ENCODE measurements at regions not wholly inside any gene's neighbourhood (a gene's known extent, or its start where the extent isn't known, plus 50 kb on each side); places are given as distances from the start of the nearest gene placed in this dataset.

DNA sequence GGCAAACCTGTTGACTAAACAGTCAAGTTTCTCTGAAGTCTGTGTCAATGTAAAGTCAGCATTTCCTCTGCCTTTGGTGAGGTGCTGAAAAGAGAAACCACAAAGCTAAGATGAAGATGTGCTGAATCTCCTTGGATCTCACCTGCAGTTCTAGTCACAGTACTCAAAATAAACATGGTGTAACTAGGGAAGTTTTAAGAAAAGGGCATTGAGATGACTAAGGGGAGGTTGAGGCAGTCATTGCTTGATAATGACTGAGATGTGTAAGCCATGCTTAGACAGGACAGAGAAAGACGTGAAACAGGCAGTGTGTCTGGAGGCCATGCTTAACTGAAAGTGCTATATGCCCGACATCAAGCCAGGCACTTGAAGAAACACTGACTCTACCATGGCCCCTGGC lies 1010.0 kb upstream of the CELF4 start:
- DNase-seq = no peak
- Histone ChIP-seq H3K4me3 (ENCODE audit: insufficient read depth, low read depth, low read length) (no peak overlapping the region), H3K36me3 (replicated peaks; ENCODE audit: control insufficient read depth, insufficient read depth, low read length) (no peaks in the 10 kb centered on the region), H3K27me3 (ENCODE audit: control insufficient read depth, insufficient read depth, low read length) (no peaks in the 10 kb centered on the region)

DNA sequence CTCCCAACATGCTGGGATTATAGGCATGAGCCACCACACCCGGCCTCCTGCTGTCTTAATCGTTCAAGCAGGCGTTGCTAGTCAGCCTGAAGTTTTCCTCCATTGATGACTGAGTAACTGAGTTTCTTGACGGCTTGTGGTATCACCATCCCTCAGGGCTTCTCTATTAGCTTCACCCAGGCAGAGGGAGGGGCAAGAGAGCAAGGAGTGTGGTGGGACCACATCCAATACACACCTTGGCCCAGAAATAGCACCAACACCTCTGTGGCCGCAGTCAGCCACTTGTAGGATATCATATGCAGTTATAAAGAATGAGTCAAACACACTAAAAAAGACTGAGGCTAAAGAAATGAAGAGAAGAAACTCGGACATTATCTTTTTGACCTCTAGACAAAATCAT lies 1009.4 kb upstream of the CELF4 start:
- no peak for DNase-seq
- H3K36me3 ChIP-seq (replicated peaks; ENCODE audit: control insufficient read depth, insufficient read depth, low read length) = no peaks in the 10 kb centered on the region

GRCh38 chr18:38572554-38573111 lies 1007.0 kb upstream of the CELF4 start:
- no peak overlapping the region for H3K4me3 ChIP-seq (ENCODE audit: insufficient read depth, low read depth, low read length)
- no peaks in the 10 kb centered on the region for H3K27me3 ChIP-seq (ENCODE audit: control insufficient read depth, insufficient read depth, low read length)
- H3K36me3 ChIP-seq (replicated peaks; ENCODE audit: control insufficient read depth, insufficient read depth, low read length) = no peaks in the 10 kb centered on the region
- no peak for DNase-seq

More for the DNA sequence above, 1009.4 kb upstream of the CELF4 start:
- Histone ChIP-seq H3K27me3 (ENCODE audit: control insufficient read depth, insufficient read depth, low read length) (no peaks in the 10 kb centered on the region), H3K4me3 (ENCODE audit: insufficient read depth, low read depth, low read length) (no peak overlapping the region)

DNA sequence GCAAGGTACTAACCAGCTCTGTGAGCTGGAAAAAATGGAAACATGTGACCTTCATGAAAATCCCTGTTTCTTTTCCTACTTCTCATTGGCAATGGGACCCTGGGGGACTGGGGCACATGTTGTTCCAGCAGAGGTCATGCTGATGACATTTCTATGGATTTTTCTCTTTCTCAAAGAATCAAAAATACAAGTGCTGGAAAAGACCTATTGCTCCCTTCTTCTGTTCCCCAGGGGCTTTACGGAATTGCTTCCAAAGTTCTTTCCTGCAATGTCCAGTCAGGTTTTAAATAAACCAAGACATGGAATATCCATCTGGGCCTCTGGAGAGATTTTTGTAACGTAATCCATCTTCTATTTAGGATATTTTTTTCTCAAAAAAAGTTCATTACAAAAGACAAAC lies 1006.1 kb upstream of the CELF4 start:
- Histone ChIP-seq H3K36me3 (replicated peaks; ENCODE audit: control insufficient read depth, insufficient read depth, low read length) (no peaks in the 10 kb centered on the region), H3K4me3 (ENCODE audit: insufficient read depth, low read depth, low read length) (no peak overlapping the region), H3K27me3 (ENCODE audit: control insufficient read depth, insufficient read depth, low read length) (no peaks in the 10 kb centered on the region)
- no peak for DNase-seq

- no peak for DNase-seq
- Histone ChIP-seq H3K27me3 (ENCODE audit: control insufficient read depth, insufficient read depth, low read length) (no peaks in the 10 kb centered on the region), H3K36me3 (replicated peaks; ENCODE audit: control insufficient read depth, insufficient read depth, low read length) (no peaks in the 10 kb centered on the region), H3K4me3 (ENCODE audit: insufficient read depth, low read depth, low read length) (no peak overlapping the region)
Observed at GRCh38 chr18:38565513-38565912, 999.9 kb upstream of the CELF4 start.

DNA sequence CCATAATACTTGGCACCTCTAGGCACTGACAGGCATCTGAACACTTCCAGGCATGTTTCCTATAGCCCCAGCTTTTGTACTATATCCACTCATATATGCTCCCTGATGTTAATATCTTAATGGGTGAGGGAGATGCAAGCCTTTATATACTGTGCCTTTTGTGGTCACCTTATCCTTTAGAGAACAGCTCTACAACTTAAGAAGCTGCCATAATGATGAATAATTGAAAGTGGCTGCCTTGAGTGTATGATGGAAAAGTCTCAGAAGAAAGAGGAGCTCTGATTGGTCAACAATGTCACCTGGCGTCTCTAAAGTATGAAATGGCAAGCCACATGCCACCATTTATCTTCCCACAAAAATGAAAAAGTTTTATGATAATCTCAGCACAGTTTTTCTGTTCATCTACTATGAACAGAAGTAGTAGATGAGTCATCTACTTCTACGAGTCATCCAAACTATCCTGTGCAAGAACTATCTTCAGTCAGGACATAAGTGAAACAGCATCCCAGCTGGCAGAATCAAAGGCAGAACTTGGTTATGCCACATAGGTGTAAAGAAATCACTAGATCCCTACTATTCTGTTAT lies 997.9 kb upstream of the CELF4 start:
- no peaks in the 10 kb centered on the region for H3K27me3 ChIP-seq (ENCODE audit: control insufficient read depth, insufficient read depth, low read length)
- H3K36me3 ChIP-seq (replicated peaks; ENCODE audit: control insufficient read depth, insufficient read depth, low read length) = no peaks in the 10 kb centered on the region
- H3K4me3 ChIP-seq (ENCODE audit: insufficient read depth, low read depth, low read length) = no peak overlapping the region
- DNase-seq = no peak

GRCh38 chr18:38557006-38557405 lies 991.4 kb upstream of the CELF4 start:
- no peak overlapping the region for H3K4me3 ChIP-seq (ENCODE audit: insufficient read depth, low read depth, low read length)
- no peaks in the 10 kb centered on the region for H3K36me3 ChIP-seq (replicated peaks; ENCODE audit: control insufficient read depth, insufficient read depth, low read length)
- no peak for DNase-seq
- H3K27me3 ChIP-seq (ENCODE audit: control insufficient read depth, insufficient read depth, low read length) = no peaks in the 10 kb centered on the region

- Histone ChIP-seq H3K36me3 (replicated peaks; ENCODE audit: control insufficient read depth, insufficient read depth, low read length) (no peaks in the 10 kb centered on the region), H3K4me3 (ENCODE audit: insufficient read depth, low read depth, low read length) (no peak overlapping the region), H3K27me3 (ENCODE audit: control insufficient read depth, insufficient read depth, low read length) (no peaks in the 10 kb centered on the region)
- DNase-seq = peak; percentile 8
Observed at GRCh38 chr18:38552732-38553321, 987.2 kb upstream of the CELF4 start.

- Histone ChIP-seq H3K4me3 (ENCODE audit: insufficient read depth, low read depth, low read length) (no peak overlapping the region), H3K27me3 (ENCODE audit: control insufficient read depth, insufficient read depth, low read length) (no peaks in the 10 kb centered on the region), H3K36me3 (replicated peaks; ENCODE audit: control insufficient read depth, insufficient read depth, low read length) (no peaks in the 10 kb centered on the region)
- no peak for DNase-seq
Observed at GRCh38 chr18:38551881-38552280, 986.3 kb upstream of the CELF4 start.

DNA sequence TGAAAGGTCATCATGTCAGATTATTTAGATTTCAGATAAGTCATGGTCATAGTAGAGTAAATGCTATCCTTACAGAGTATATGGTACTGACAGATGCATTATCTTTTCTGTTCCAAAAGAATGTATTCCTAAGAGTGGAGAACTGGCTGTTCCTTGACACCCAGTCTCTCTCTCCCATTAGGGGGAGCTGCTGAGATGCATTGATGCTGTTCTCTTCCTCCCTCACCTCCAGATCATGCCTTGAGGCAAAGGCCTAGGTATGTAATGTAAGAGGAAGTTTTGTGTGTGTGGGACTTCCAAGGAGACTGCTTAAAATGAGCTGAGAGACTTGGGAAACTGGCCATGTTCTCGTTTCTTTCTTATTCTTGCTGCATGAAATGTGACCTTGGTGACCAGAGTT lies 979.5 kb upstream of the CELF4 start:
- no peaks in the 10 kb centered on the region for H3K36me3 ChIP-seq (replicated peaks; ENCODE audit: control insufficient read depth, insufficient read depth, low read length)
- DNase-seq = peak; percentile 24
- no peak overlapping the region for H3K4me3 ChIP-seq (ENCODE audit: insufficient read depth, low read depth, low read length)
- H3K27me3 ChIP-seq (ENCODE audit: control insufficient read depth, insufficient read depth, low read length) = no peaks in the 10 kb centered on the region

DNA sequence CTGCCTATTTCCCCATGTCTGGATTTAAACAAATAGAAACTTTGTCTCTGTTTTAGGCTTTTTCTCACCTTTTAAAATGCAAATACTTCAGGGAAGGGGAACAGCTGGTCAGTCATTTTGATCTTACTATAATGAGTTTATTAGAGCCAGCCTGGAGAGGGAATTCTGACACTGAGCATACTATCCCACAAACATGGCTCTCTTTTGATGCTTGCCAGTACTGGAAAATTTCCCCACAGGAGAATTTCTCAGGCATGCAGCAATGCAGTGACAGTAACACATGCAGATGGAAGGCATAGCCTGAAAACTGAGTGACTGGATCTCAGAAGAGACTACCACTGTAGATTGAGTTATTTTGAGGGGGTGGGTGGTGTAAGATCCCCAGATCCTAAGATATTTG lies 974.3 kb upstream of the CELF4 start:
- Histone ChIP-seq H3K4me3 (ENCODE audit: insufficient read depth, low read depth, low read length) (no peak overlapping the region), H3K27me3 (ENCODE audit: control insufficient read depth, insufficient read depth, low read length) (no peaks in the 10 kb centered on the region), H3K36me3 (replicated peaks; ENCODE audit: control insufficient read depth, insufficient read depth, low read length) (no peaks in the 10 kb centered on the region)
- DNase-seq = no peak

DNA sequence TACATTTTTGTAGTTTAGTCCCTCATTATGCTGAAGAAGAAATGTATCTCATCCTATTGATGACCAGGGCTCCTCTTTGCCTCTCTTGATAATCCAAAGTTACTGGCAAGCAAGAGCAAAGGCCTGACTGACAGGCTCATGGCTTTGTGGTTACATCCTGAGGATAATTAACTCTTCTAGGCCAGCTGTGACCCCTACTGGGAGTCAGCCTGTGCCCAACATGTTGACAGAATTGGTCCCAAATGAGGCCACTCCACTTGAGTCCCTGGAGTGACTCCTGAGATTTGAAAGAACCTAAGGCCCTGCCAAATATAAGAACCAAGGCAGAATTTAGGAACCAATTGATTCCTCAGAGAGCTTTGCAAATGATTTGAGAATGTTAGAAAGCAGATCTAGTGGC lies 973.8 kb upstream of the CELF4 start:
- no peaks in the 10 kb centered on the region for H3K27me3 ChIP-seq (ENCODE audit: control insufficient read depth, insufficient read depth, low read length)
- H3K36me3 ChIP-seq (replicated peaks; ENCODE audit: control insufficient read depth, insufficient read depth, low read length) = no peaks in the 10 kb centered on the region
- H3K4me3 ChIP-seq (ENCODE audit: insufficient read depth, low read depth, low read length) = no peak overlapping the region
- DNase-seq = no peak

DNA sequence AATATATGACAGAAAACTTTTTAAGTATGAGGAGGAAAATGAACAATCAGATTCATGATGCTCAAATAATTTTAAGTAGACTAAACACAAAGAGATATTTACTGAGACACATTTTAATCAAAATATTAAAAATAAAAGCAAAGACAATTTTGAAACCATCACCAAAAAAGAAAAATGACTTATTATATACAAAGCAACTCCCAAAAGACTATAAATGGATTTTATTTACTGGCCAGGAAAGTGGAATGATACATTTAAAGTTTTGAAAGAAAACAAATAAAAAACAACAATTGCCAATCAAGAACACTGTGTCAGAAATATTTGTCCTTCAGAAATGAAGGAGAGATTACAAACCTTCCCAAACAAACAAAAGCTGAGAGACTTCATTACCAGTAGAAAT lies 968.5 kb upstream of the CELF4 start:
- Histone ChIP-seq H3K4me3 (ENCODE audit: insufficient read depth, low read depth, low read length) (no peak overlapping the region), H3K27me3 (ENCODE audit: control insufficient read depth, insufficient read depth, low read length) (no peaks in the 10 kb centered on the region), H3K36me3 (replicated peaks; ENCODE audit: control insufficient read depth, insufficient read depth, low read length) (no peaks in the 10 kb centered on the region)
- DNase-seq = no peak

DNA sequence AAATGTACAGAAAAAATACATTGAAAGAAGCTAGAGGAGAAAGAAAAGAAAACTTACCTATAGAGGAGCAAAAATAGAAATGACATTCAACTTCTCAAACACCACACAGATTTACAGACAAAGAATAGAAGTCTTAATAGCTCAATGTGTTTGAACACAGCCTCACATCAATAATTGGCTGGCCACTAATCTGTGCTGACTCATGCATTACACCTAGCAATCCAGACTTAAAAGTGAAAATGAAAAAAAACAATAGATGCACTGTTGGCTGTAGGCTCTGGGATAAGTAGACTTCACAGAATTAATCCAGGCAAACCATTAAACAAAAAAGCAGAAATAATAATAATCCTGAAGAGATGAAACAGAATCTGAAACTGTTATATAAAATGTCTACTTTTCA lies 961.3 kb upstream of the CELF4 start:
- Histone ChIP-seq H3K4me3 (ENCODE audit: insufficient read depth, low read depth, low read length) (no peak overlapping the region), H3K36me3 (replicated peaks; ENCODE audit: control insufficient read depth, insufficient read depth, low read length) (no peaks in the 10 kb centered on the region), H3K27me3 (ENCODE audit: control insufficient read depth, insufficient read depth, low read length) (no peaks in the 10 kb centered on the region)
- no peak for DNase-seq

DNA sequence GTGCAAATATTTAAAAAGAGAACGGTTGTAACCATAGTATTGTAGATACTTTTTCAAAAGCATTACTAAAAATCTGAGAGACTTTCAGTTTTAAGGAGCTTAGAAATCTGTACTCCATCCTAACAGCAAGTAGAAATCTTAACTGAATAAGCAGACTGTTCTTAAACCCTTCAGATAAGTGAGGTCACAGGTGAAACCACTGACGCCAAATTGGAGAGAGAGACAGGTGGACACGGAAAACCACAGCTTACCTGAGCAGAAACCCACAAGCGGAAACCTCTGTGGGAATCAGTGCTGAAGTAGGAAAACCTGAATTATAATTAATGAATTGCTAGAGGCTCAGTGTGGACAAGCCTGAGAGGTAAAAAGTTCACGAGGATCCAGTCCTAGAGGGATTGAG lies 959.4 kb upstream of the CELF4 start:
- Histone ChIP-seq H3K27me3 (ENCODE audit: control insufficient read depth, insufficient read depth, low read length) (no peaks in the 10 kb centered on the region), H3K36me3 (replicated peaks; ENCODE audit: control insufficient read depth, insufficient read depth, low read length) (no peaks in the 10 kb centered on the region), H3K4me3 (ENCODE audit: insufficient read depth, low read depth, low read length) (no peak overlapping the region)
- DNase-seq = no peak

DNA sequence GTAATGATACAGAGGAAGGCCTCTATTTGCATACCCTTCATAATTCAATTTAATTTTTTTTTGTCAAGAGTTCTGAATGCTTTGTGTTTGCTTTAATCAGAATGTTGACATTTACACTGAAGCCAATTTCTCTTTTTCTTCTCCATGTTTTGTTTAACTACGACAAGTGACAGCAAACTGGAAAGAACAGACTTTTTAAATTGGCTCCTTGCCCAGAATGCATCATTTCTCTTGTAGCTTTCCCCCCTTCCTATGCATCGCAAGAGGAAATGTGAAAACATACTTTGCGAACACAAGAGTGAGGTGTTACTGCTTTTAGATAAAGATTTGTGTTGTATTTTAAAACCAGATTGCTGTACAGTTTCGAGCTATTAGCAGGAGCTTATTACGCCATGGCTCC lies 955.2 kb upstream of the CELF4 start:
- no peaks in the 10 kb centered on the region for H3K27me3 ChIP-seq (ENCODE audit: control insufficient read depth, insufficient read depth, low read length)
- no peaks in the 10 kb centered on the region for H3K36me3 ChIP-seq (replicated peaks; ENCODE audit: control insufficient read depth, insufficient read depth, low read length)
- DNase-seq = no peak
- no peak overlapping the region for H3K4me3 ChIP-seq (ENCODE audit: insufficient read depth, low read depth, low read length)
